Fibroblast of pulmonary artery (primary cell): ENCODE measurements at regions not wholly inside any gene's neighbourhood (a gene's known extent, or its start where the extent isn't known, plus 50 kb on each side); places are given as distances from the start of the nearest gene placed in this dataset.

Source experiments
- DNase-seq: peaks from one replicate; pipeline ENCODE4 v3.0.0-alpha.2; 2010; ENCODE audit warnings: low read depth
- H3K4me3 ChIP-seq: replicated peaks from 2 replicates; pipeline ENCODE4 v1.5.1; 2011; ENCODE audit warnings: low read depth, mild to moderate bottlenecking, control low read depth, low read length, moderate library complexity
- CTCF ChIP-seq: IDR thresholded peaks from 2 replicates; pipeline ENCODE4 v1.5.1; 2011; ENCODE audit warnings: mild to moderate bottlenecking, control low read depth, low read length, inconsistent platforms; ENCODE audit errors: missing control alignments

DNA sequence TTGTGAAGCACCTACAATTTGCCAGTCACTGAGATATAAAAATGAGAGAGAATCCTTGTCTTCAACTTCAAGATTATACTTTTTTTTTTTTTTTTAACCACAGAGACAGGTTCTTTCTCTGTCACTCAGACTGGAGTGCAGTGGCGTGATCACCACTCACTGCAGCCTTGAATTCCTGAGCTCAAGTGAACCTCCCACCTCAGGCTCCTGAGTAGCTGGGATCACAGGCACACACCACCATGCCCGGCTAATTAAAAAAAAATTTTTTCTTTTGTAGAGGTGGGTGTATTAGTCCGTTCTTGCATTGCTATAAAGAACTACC is 51.6 kb upstream of the PMEPA1 start:
- no peak for DNase-seq
- H3K4me3 ChIP-seq, result no peak overlapping the region
- TF ChIP-seq CTCF, result no peak

DNA sequence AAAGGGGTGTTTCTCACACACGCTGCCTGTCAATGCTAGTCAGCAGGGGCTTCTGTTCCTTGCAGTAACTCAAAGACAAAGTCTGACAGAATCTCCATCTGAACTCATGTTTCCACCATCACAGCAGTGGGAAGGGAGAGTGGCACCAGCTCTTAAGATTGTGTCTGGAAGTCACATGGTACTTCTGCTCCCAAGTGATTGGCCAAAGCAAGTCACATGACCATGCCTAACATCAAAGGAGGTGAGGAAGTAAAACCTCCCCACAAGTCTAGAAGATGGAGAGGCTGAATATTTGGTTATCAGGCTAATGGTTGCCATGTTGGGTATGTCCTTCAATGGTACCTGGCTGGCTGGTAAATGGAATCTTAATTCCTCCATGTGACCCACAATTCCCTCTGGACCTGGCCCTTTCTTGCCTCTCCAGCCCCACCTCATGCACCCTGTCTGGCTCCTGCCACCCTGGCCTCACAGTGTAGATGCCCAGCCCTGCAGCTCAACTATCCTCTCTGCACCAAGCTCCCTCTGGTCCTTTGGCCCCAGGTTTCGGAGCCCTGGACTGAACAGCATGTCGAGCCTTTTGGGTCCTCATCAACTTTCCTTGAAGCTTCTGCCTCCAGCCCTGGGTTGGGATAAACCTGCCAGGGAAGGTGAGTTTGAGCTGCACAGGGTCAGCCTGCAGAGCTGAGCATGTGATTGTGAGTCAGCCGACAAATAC is 51.0 kb upstream of the PMEPA1 start:
- H3K4me3 ChIP-seq, result no peak overlapping the region
- no peak for TF ChIP-seq CTCF
- no peak for DNase-seq

GRCh38 chr20:57759724-57760123 is 49.9 kb upstream of the PMEPA1 start:
- no peak for DNase-seq
- no peak overlapping the region for H3K4me3 ChIP-seq
- TF ChIP-seq CTCF, result no peak
